Karpas-422 (cell line): ENCODE measurements at regions not wholly inside any gene's neighbourhood (a gene's known extent, or its start where the extent isn't known, plus 50 kb on each side); places are given as distances from the start of the nearest gene placed in this dataset.

Source experiments
- DNase-seq: peaks from one replicate; pipeline ENCODE4 v3.0.0-alpha.2; 2015
- H2AFZ ChIP-seq: fragments of 200-600 bp; sonication (generic); 2 replicates; pipeline ENCODE4 v1.6.1; 2014; ENCODE audit warnings: antibody characterized with exemption, low read length, mixed read lengths
- H3K27ac ChIP-seq: fragments of 200-600 bp; sonication (generic); 2 replicates; pipeline ENCODE4 v1.5.1; 2014; ENCODE audit warnings: mild to moderate bottlenecking, low read length, moderate library complexity
- H3K27me3 ChIP-seq: fragments of 200-600 bp; sonication (generic); 2 replicates; pipeline ENCODE4 v1.6.1; 2014; ENCODE audit warnings: low read length, mixed read lengths
- H3K36me3 ChIP-seq: fragments of 200-600 bp; sonication (generic); 2 replicates; pipeline ENCODE4 v1.6.1; 2014; ENCODE audit warnings: low read length, mixed read lengths; ENCODE audit not compliant: insufficient read depth
- H3K4me1 ChIP-seq: fragments of 200-600 bp; sonication (generic); 2 replicates; pipeline ENCODE4 v1.6.1; 2014; ENCODE audit warnings: mild to moderate bottlenecking, low read length, mixed read lengths
- H3K4me2 ChIP-seq: fragments of 200-600 bp; sonication (generic); 2 replicates; pipeline ENCODE4 v1.6.1; 2014; ENCODE audit warnings: low read length, low read depth, mild to moderate bottlenecking; ENCODE audit not compliant: poor library complexity, severe bottlenecking
- H3K4me3 ChIP-seq: fragments of 200-600 bp; sonication (generic); 2 replicates; pipeline ENCODE4 v1.5.1; 2014; ENCODE audit warnings: mild to moderate bottlenecking, antibody characterized with exemption, low read length, mixed read lengths
- H3K79me2 ChIP-seq: fragments of 200-600 bp; sonication (generic); 2 replicates; pipeline ENCODE4 v1.6.1; 2014; ENCODE audit warnings: mild to moderate bottlenecking, low read length, mixed read lengths
- H3K9ac ChIP-seq: fragments of 200-600 bp; sonication (generic); 2 replicates; pipeline ENCODE4 v1.6.0; 2014; ENCODE audit warnings: low read length
- H3K9me2 ChIP-seq: fragments of 200-600 bp; sonication (generic), shearing (Covaris generic); replicated peaks from 2 replicates; pipeline ENCODE4 v1.6.0; 2014; ENCODE audit warnings: mild to moderate bottlenecking, low read length, moderate library complexity; ENCODE audit not compliant: insufficient read depth
- H3K9me3 ChIP-seq: fragments of 300-700, 200-600 bp; sonication (generic); 2 replicates; pipeline ENCODE4 v1.6.1; 2014; ENCODE audit warnings: low read length, mixed read lengths
- H4K20me1 ChIP-seq: fragments of 200-600 bp; sonication (generic); 2 replicates; pipeline ENCODE4 v1.6.1; 2014; ENCODE audit warnings: mild to moderate bottlenecking, antibody characterized with exemption, low read length, low read depth; ENCODE audit not compliant: insufficient read depth

DNA sequence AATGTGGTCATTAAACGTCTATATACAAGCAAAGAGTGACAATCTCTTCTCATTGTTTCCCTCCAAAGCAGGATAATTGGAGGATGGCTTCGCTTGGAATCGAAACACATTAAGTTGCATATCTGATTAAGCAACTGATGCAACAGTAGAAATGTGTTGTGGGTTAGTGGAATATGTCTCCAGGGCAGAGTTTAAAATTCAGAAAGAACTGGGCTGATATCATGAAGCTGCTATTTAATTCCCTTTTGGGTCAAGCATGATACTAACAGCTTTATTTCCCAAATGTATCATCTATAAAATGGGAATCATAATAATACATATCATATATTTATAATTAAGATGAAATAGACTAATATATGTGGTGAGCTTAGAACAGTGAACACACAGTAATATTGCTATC, 1763.0 kb upstream of the C9orf72 start:
- Histone ChIP-seq H3K9me3 (peaks cover 20% of the 10 kb centered on the region), H3K4me1 (no peaks in the 10 kb centered on the region), H2AFZ (no peak overlapping the region), H3K79me2 (no peaks in the 10 kb centered on the region), H3K27me3 (no peaks in the 10 kb centered on the region), H3K27ac (no peak overlapping the region), H3K4me3 (no peak overlapping the region), H3K9ac (no peak overlapping the region), H3K36me3 (no peaks in the 10 kb centered on the region), H4K20me1 (no peaks in the 10 kb centered on the region), H3K9me2 (no peaks in the 10 kb centered on the region), H3K4me2 (no peak overlapping the region)
- no peak for DNase-seq

DNA sequence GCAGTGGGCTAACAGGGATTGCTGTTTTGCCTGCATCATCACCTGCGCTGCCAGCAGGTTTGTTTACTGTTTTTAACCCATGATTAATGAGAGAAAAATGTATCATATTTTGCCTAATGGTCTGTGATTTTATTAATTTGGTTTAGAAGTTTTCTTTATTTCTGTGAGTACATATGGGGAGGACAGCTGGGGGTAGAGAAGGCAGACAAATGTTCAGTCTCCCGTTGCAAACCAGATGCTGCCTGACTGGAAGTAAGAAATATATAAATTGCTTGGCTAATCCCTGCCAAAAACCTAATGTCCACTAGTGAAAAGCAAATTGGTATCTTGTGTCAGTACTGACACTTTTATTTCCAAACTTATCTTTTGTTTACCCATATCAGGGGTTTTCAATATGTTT, 1766.1 kb upstream of the C9orf72 start:
- Histone ChIP-seq H3K9me2 (no peaks in the 10 kb centered on the region), H3K36me3 (no peaks in the 10 kb centered on the region), H3K27ac (no peak overlapping the region), H3K4me3 (no peak overlapping the region), H3K9ac (no peak overlapping the region), H4K20me1 (no peaks in the 10 kb centered on the region), H3K79me2 (no peaks in the 10 kb centered on the region), H3K9me3 (peaks cover 22% of the 10 kb centered on the region), H3K4me2 (no peak overlapping the region), H3K4me1 (no peaks in the 10 kb centered on the region), H3K27me3 (no peaks in the 10 kb centered on the region), H2AFZ (no peak overlapping the region)
- DNase-seq = no peak

GRCh38 chr9:29348999-29349398, 1775.7 kb upstream of the C9orf72 start:
- H3K9me2 ChIP-seq = no peaks in the 10 kb centered on the region
- no peaks in the 10 kb centered on the region for H3K4me1 ChIP-seq
- no peaks in the 10 kb centered on the region for H4K20me1 ChIP-seq
- no peaks in the 10 kb centered on the region for H3K27me3 ChIP-seq
- no peak overlapping the region for H3K27ac ChIP-seq
- peaks cover 18% of the 10 kb centered on the region for H3K9me3 ChIP-seq
- no peak overlapping the region for H3K4me2 ChIP-seq
- no peak overlapping the region for H3K4me3 ChIP-seq
- H3K36me3 ChIP-seq = no peaks in the 10 kb centered on the region
- no peak for DNase-seq
- no peak overlapping the region for H2AFZ ChIP-seq
- H3K9ac ChIP-seq = no peak overlapping the region
- no peaks in the 10 kb centered on the region for H3K79me2 ChIP-seq

DNA sequence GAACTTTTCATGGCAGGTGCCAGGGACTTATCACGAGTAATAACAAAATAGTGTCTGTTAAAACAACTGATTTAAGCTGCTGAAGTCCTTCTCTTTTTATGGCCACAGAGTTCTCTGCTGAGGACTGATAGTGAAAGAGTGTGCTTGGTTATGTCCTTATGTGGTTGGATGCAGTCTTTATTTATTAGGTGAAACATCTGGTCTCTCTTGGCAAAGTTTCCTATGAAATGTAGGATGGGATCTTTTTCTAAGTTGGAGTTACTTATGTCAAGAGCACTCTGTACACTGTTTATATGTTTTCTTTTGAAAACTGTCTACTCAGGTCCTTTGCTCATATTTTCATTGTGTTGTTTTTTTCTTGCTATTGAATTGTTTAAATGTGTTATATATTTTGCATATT, 1816.1 kb upstream of the C9orf72 start:
- DNase-seq = no peak
- Histone ChIP-seq H3K27me3 (no peaks in the 10 kb centered on the region), H3K4me3 (no peak overlapping the region), H3K9me3 (peaks cover 30% of the 10 kb centered on the region), H3K79me2 (no peaks in the 10 kb centered on the region), H3K9ac (no peak overlapping the region), H3K9me2 (no peaks in the 10 kb centered on the region), H3K27ac (no peak overlapping the region), H4K20me1 (no peaks in the 10 kb centered on the region), H2AFZ (no peak overlapping the region), H3K4me2 (no peak overlapping the region), H3K36me3 (no peaks in the 10 kb centered on the region), H3K4me1 (no peaks in the 10 kb centered on the region)

- no peak overlapping the region for H3K4me2 ChIP-seq
- H3K9me3 ChIP-seq = peaks cover 28% of the 10 kb centered on the region
- DNase-seq = no peak
- no peaks in the 10 kb centered on the region for H3K9me2 ChIP-seq
- H3K4me1 ChIP-seq = no peaks in the 10 kb centered on the region
- no peak overlapping the region for H3K4me3 ChIP-seq
- no peak overlapping the region for H3K27ac ChIP-seq
- H3K27me3 ChIP-seq = no peaks in the 10 kb centered on the region
- H2AFZ ChIP-seq = no peak overlapping the region
- no peak overlapping the region for H3K9ac ChIP-seq
- H4K20me1 ChIP-seq = no peaks in the 10 kb centered on the region
- H3K36me3 ChIP-seq = no peaks in the 10 kb centered on the region
- no peaks in the 10 kb centered on the region for H3K79me2 ChIP-seq
Measured at GRCh38 chr9:29390859-29391258, 1817.6 kb upstream of the C9orf72 start.

DNA sequence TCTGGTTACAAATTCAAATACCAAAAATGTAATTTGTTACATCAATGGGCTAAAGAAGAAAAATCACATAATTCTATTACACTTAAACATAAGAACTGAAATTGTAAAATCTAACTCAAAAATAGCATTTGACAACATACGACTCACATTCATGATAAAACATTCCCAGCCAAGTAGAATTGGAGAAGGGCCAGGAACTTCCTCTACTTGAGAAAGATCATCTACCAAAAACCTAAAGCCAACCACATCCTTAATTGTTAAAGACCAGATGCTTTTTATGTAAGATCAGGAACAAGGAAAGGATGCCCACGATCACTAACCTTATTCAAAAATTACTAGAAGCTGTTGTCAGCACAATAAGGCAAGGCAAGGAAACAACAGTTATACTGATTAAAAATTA, 1819.8 kb upstream of the C9orf72 start:
- no peaks in the 10 kb centered on the region for H3K36me3 ChIP-seq
- no peak overlapping the region for H3K4me3 ChIP-seq
- no peaks in the 10 kb centered on the region for H3K9me2 ChIP-seq
- H3K27ac ChIP-seq = no peak overlapping the region
- H3K27me3 ChIP-seq = no peaks in the 10 kb centered on the region
- H3K9me3 ChIP-seq = peaks cover 33% of the 10 kb centered on the region
- no peak for DNase-seq
- no peak overlapping the region for H2AFZ ChIP-seq
- H3K9ac ChIP-seq = no peak overlapping the region
- H3K4me2 ChIP-seq = no peak overlapping the region
- H3K4me1 ChIP-seq = no peaks in the 10 kb centered on the region
- H4K20me1 ChIP-seq = no peaks in the 10 kb centered on the region
- no peaks in the 10 kb centered on the region for H3K79me2 ChIP-seq

DNA sequence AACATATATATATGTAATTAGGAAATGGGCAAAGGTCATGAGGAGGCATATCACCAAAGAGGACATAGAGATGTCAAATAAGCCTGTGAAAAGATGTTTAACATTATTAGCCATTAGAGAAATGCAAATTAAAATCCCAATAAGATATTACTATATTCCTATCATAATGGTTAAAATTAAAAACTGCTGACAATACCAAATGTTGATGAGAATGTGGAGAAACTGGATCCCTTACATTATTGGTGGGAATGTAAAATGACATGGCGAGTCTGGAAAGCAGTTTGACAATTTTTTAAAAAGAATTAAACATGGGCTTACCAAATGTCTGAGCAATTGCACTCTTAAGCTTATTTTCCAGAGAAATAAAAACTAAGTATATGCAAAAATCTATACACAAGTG, 1821.6 kb upstream of the C9orf72 start:
- no peaks in the 10 kb centered on the region for H3K9me2 ChIP-seq
- H3K27ac ChIP-seq = no peak overlapping the region
- no peaks in the 10 kb centered on the region for H3K27me3 ChIP-seq
- DNase-seq = no peak
- no peak overlapping the region for H3K9ac ChIP-seq
- peaks cover 33% of the 10 kb centered on the region for H3K9me3 ChIP-seq
- no peak overlapping the region for H2AFZ ChIP-seq
- H3K36me3 ChIP-seq = no peaks in the 10 kb centered on the region
- H3K79me2 ChIP-seq = no peaks in the 10 kb centered on the region
- H4K20me1 ChIP-seq = no peaks in the 10 kb centered on the region
- no peak overlapping the region for H3K4me2 ChIP-seq
- no peak overlapping the region for H3K4me3 ChIP-seq
- H3K4me1 ChIP-seq = no peaks in the 10 kb centered on the region

DNA sequence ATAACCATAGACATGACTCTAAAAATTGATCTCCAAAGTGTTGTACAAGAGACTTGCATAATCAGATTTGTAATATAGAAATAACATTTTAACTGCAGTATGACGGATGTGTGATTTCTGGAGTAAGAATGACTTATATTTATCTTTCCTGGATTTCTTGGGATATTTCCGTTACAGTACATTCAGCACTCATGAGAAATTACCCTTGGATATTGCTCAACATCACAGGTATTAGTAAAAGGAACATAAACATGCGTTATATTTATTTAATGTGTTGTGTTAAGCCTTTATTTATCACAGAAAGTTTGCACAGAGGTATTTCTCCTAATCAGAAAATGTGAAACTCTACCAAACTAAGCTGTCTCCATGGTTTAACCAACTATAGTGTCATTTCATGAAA, 1823.9 kb upstream of the C9orf72 start:
- Histone ChIP-seq H3K4me1 (no peaks in the 10 kb centered on the region), H4K20me1 (no peaks in the 10 kb centered on the region), H3K27me3 (no peaks in the 10 kb centered on the region), H3K36me3 (no peaks in the 10 kb centered on the region), H3K79me2 (no peaks in the 10 kb centered on the region), H3K27ac (no peak overlapping the region), H3K9me3 (peaks cover 18% of the 10 kb centered on the region), H2AFZ (no peak overlapping the region), H3K4me3 (no peak overlapping the region), H3K9ac (no peak overlapping the region), H3K9me2 (no peaks in the 10 kb centered on the region), H3K4me2 (no peak overlapping the region)
- DNase-seq = no peak

- no peaks in the 10 kb centered on the region for H3K9me2 ChIP-seq
Measured at GRCh38 chr9:29416204-29416603, 1842.9 kb upstream of the C9orf72 start.

More at GRCh38 chr9:29416204-29416603, 1842.9 kb upstream of the C9orf72 start:
- Histone ChIP-seq H4K20me1 (no peaks in the 10 kb centered on the region), H3K9me3 (peaks cover 22% of the 10 kb centered on the region), H3K36me3 (no peaks in the 10 kb centered on the region), H3K9ac (no peak overlapping the region), H3K4me1 (no peaks in the 10 kb centered on the region), H3K27me3 (no peaks in the 10 kb centered on the region), H3K27ac (no peak overlapping the region), H2AFZ (no peak overlapping the region), H3K4me2 (no peak overlapping the region), H3K79me2 (no peaks in the 10 kb centered on the region), H3K4me3 (no peak overlapping the region)
- no peak for DNase-seq
